ENCODE measurements at regions not wholly inside any gene's neighbourhood (a gene's known extent, or its start where the extent isn't known, plus 50 kb on each side); places are given as distances from the start of the nearest gene placed in this dataset.
A peak's percentile ranks its signal among the peaks of the same experiment; 100 is the strongest.
"Not testable (repeated sequence)": the region's sequence is repeated elsewhere in the genome, so short reads cannot be mapped to it uniquely, and the experiment has no call there.

DNA sequence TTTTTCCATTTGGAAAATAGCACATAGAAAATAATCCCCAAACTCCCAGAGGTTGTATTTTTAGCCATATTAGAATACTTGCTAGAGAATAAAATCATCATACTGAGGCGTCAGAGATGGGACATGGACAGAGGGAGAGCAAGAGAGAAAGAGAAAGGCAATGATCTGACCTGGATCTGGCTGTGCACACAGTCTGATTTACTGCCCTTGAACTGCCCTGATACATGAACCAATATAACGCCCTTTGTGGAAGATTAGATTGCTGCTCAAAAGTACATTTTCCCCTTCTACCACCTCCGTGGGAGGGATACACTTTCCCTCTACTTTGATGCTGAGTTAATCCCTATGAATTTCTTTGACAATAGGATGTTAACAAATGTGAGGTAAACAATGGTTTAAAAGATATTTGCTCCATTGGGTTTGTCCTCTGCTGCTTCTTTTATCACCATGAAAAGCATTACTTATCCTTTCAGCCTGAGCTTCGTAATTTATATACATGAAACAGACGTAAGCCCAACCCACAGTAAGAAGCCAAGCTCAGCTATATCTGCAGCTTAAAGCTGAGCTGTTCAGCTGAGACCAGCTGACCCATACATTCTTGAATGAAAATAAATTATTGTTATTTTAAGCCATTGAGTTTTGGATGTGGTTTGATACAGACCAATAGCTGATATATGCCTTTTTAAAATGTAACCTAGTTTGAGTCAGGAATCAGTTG lies 1664.6 kb upstream of the CELF4 start:
- DNase-seq, result no peak
- in situ Hi-C loops (cut with MboI; ENCODE audit: low pct_unique_long_range_greater_than_20kb, low sequenced_read_pairs), result no loop called here

DNA sequence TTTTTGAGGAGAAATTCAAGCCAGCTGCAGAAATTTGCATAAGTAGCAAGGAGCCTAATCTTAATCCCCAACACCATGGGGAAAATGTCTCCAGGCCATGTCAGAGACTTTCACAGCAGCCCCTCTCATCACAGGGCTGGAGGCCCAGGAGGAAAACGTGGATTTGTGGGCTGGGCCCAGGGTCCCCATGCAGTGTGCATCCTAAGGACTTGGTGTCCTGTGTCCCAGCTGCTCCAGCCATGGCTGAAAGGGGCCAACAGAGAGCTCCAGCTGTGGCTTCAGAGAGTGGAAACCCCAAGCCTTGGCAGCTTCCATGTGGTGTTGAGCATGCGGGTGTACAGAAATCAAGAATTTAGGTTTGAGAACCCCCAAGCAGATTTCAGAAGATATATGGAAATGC lies 1662.2 kb upstream of the CELF4 start:
- in situ Hi-C loops (cut with MboI; ENCODE audit: low pct_unique_long_range_greater_than_20kb, low sequenced_read_pairs); DNase-seq: not testable (repeated sequence)

GRCh38 chr18:39225373-39225772 lies 1659.8 kb upstream of the CELF4 start:
- in situ Hi-C loops (cut with MboI; ENCODE audit: low pct_unique_long_range_greater_than_20kb, low sequenced_read_pairs), result no loop called here

DNA sequence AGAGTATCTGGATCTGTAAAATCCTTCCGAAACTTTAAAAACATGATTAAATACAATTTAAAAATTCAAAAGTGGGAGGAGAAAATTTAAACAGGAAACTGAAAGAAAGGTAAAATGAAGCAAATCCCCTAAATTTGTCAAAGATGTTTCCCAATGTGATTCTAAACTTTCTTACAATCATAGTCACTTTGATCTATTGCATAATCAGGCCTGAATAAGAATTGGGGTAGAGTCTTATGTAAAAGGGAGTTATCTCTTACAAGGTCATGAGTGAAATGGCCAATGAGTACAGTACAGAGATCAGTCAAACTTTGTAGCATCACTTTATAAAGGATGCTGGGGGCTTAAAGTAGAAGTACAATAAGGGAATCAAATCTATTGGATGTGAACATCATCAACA lies 1657.7 kb upstream of the CELF4 start:
- no peak for DNase-seq
- in situ Hi-C loops (cut with MboI; ENCODE audit: low pct_unique_long_range_greater_than_20kb, low sequenced_read_pairs), result no loop called here

More at GRCh38 chr18:39225373-39225772, 1659.8 kb upstream of the CELF4 start:
- DNase-seq, result no peak

DNA sequence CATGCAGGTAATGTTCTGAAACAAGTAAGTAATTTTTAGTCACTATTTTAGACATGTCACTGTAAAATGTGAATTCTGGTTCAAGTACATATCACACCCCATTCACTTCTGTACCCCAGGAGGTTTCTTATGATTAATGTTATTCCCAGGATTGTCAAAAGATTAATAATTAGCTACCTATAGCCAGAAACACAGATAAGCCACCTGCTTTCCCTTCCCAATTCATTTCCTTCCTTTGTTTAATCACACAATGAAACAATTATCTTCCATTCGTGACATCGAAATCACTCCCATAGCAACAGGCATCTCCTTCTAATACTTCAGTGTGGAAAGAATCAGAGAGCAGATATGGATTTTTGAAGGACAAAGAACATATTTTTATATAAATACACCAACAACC lies 1650.3 kb upstream of the CELF4 start:
- no peak for DNase-seq
- in situ Hi-C loops (cut with MboI; ENCODE audit: low pct_unique_long_range_greater_than_20kb, low sequenced_read_pairs), result no loop called here

GRCh38 chr18:39211461-39211860 lies 1645.9 kb upstream of the CELF4 start:
- DNase-seq, result no peak
- in situ Hi-C loops (cut with MboI; ENCODE audit: low pct_unique_long_range_greater_than_20kb, low sequenced_read_pairs), result no loop called here

- in situ Hi-C loops (cut with MboI; ENCODE audit: low pct_unique_long_range_greater_than_20kb, low sequenced_read_pairs), result no loop called here
- no peak for DNase-seq
These were observed 1643.6 kb upstream of the CELF4 start for GRCh38 chr18:39209173-39209572.

GRCh38 chr18:39208729-39209128 lies 1643.1 kb upstream of the CELF4 start:
- in situ Hi-C loops (cut with MboI; ENCODE audit: low pct_unique_long_range_greater_than_20kb, low sequenced_read_pairs), result no loop called here
- DNase-seq, result peak; percentile 30

DNA sequence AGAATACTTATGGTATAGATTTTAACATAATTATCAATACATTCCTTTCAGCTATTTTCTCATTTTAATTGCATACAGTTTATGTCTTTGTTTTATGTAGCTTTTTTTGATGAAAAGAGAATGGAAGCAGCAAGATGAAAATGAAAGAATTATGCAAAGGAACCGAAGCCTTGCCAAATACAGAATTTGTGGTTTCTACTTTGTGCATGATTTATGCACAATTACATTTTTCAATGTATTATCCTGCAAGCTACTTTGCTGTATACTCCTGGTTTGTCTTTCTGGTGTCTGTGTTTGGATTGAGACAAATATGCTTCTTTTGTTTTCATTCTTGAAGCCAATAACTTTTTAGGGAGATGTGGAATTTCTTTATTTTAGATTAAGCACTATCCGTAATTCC lies 1642.6 kb upstream of the CELF4 start:
- in situ Hi-C loops (cut with MboI; ENCODE audit: low pct_unique_long_range_greater_than_20kb, low sequenced_read_pairs), result no loop called here
- no peak for DNase-seq

DNA sequence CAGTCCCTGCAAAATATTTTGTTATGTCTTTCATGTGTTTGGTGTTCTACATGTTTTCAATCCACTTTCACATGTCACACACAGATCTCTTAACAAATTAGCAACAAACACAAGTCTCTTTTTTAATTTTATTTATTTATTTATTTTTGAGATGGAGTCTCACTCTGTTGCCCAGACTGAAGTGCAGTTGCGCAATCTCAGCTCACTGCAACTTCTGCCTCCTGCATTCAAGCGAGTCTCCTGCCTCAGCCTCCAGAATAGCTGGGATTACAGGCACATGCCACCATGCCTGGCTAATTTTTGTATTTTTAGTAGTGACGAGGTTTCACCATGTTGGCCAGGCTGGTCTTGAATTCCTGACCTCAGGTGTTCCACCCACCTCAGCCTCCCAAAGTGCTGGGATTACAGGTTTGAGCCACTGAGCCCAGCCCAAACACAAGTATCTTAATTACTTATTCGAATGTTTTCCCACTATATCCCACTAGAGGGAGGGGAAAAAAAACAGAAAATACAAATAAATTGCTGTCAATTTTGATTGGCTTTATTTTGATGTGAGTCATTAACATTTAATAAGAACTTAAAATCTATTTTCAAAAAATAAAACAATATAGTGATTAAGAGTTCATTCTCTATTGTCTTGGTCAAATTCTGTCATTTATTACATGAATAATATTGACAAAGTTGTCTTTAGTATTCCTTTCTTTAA lies 1641.0 kb upstream of the CELF4 start:
- in situ Hi-C loops (cut with MboI; ENCODE audit: low pct_unique_long_range_greater_than_20kb, low sequenced_read_pairs), result not testable (repeated sequence)

GRCh38 chr18:39205565-39206195 lies 1640.1 kb upstream of the CELF4 start:
- no peak for DNase-seq
- in situ Hi-C loops (cut with MboI; ENCODE audit: low pct_unique_long_range_greater_than_20kb, low sequenced_read_pairs), result no loop called here

More for the DNA sequence above, 1641.0 kb upstream of the CELF4 start:
- DNase-seq, result not testable (repeated sequence)

- DNase-seq, result no peak
- in situ Hi-C loops (cut with MboI; ENCODE audit: low pct_unique_long_range_greater_than_20kb, low sequenced_read_pairs), result no loop called here
These were observed 1634.6 kb upstream of the CELF4 start for GRCh38 chr18:39200153-39200552.

- in situ Hi-C loops (cut with MboI; ENCODE audit: low pct_unique_long_range_greater_than_20kb, low sequenced_read_pairs), result no loop called here
- no peak for DNase-seq
These were observed 1633.7 kb upstream of the CELF4 start for GRCh38 chr18:39199231-39199855.

GRCh38 chr18:39198376-39198775 lies 1632.8 kb upstream of the CELF4 start:
- in situ Hi-C loops (cut with MboI; ENCODE audit: low pct_unique_long_range_greater_than_20kb, low sequenced_read_pairs), result no loop called here
- no peak for DNase-seq

GRCh38 chr18:39191931-39192330 lies 1626.3 kb upstream of the CELF4 start:
- peak; percentile 20 for DNase-seq
- in situ Hi-C loops (cut with MboI; ENCODE audit: low pct_unique_long_range_greater_than_20kb, low sequenced_read_pairs), result no loop called here

DNA sequence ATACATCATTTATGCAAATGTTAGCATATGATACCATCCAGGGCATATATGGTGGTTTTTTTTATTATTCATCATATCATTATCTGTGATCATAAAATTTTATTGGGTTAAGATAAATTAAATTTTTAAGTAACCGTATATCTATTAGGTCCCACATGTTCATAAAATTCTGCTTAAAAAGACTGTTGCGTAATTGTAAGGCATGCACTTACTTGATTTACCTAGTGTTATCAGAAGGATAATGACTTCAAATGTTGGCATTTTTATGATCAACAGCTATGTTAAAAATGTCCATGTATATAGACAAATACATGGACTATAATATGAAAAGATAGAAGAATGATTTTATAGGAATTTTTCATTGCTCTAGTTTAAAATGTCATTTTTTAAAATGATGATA lies 1625.5 kb upstream of the CELF4 start:
- in situ Hi-C loops (cut with MboI; ENCODE audit: low pct_unique_long_range_greater_than_20kb, low sequenced_read_pairs), result no loop called here
- no peak for DNase-seq

DNA sequence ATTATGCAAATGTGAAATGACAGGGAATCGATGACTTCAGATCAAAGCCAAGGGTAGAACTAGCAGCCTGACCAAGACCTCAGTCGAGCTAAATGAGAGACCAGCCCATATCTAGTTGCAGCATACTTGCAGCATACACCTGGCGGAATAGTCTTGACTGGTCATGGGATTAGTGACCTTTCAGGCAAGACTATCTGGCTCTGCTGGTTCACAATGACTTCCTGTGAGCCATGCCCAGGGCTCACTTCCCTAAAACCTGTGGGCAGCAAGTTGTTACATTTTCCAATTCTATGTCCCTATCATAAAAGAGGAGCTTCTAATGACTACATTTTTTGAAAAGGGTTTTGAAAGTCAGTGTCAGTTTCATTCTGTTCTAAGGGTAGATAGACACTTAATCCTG lies 1624.9 kb upstream of the CELF4 start:
- peak; percentile 87 for DNase-seq
- in situ Hi-C loops (cut with MboI; ENCODE audit: low pct_unique_long_range_greater_than_20kb, low sequenced_read_pairs), result no loop called here

GRCh38 chr18:39188278-39188677 lies 1622.7 kb upstream of the CELF4 start:
- in situ Hi-C loops (cut with MboI; ENCODE audit: low pct_unique_long_range_greater_than_20kb, low sequenced_read_pairs), result no loop called here
- no peak for DNase-seq

DNA sequence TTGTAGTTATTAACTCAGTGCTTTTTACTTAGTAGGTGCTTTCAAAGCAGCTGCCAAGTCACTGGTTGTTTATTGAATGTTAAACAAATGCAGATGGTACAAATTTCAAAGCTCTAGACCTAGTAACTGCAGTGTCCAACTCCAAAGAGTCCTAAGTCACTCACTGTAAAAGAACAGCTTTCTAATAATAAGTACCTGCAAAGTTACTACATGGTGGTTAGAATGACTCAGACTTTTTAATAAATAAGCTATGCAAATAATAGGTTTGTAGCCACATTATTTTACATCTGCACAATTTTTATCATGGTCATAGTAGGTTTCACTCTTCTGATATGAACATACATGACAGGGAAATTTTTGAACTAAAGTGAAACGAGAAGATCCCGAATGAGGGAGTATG lies 1620.4 kb upstream of the CELF4 start:
- in situ Hi-C loops (cut with MboI; ENCODE audit: low pct_unique_long_range_greater_than_20kb, low sequenced_read_pairs), result no loop called here
- DNase-seq, result no peak

DNA sequence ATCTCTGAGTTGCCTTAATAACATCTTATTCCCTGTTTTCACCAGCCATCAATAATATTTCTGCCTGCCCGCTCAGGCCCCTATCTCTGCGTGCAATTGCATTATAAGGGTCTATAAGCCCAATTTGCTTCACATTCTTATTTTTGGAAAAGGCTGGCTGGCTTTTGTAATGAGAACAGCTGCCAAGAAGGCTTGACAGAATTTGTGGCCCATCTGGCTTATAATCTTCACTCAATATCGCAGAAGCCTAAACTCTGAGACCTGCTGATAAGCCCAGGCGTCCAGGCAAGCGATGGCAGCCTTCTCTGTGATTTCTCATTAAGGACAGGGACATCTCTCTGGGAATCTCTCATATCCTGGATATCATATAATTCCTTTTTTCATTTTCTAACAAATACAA lies 1618.6 kb upstream of the CELF4 start:
- no peak for DNase-seq
- in situ Hi-C loops (cut with MboI; ENCODE audit: low pct_unique_long_range_greater_than_20kb, low sequenced_read_pairs), result no loop called here
